Urinary bladder (tissue), 3 donors: ENCODE measurements at regions not wholly inside any gene's neighbourhood (a gene's known extent, or its start where the extent isn't known, plus 50 kb on each side); places are given as distances from the start of the nearest gene placed in this dataset.
"Not testable (repeated sequence)": the region's sequence is repeated elsewhere in the genome, so short reads cannot be mapped to it uniquely, and the experiment has no call there.

Experiments
- DNase-seq: peaks from one replicate; pipeline ENCODE4 v3.0.0-alpha.2; 2015; ENCODE audit errors: extremely low spot score
- H3K27ac ChIP-seq: one replicate; pipeline ENCODE4 v1.5.1; 2013; ENCODE audit warnings: low read depth, mild to moderate bottlenecking, moderate library complexity
- H3K36me3 ChIP-seq: one replicate; pipeline ENCODE4 v1.6.1; 2013; ENCODE audit warnings: mild to moderate bottlenecking, moderate library complexity; ENCODE audit not compliant: insufficient read depth
- H3K4me1 ChIP-seq: one replicate; pipeline ENCODE4 v1.6.1; 2013; ENCODE audit warnings: mild to moderate bottlenecking, moderate library complexity; ENCODE audit not compliant: insufficient read depth
- H3K4me3 ChIP-seq: one replicate; pipeline ENCODE4 v1.5.1; 2013; ENCODE audit warnings: low read depth, low read length
- WGBS: extraction: QIAGEN DNeasy Blood & Tissue Kit; methylation state at CpG from one replicate; pipeline ENCODE4 v1.1.7; 2013; 5-methylcytosine and 5-hydroxymethylcytosine counted together
- donor health status: healthy with polysubstance abuse.
- donor health status: healthy.

- 96% methylated on average over 11 of the region's 11 CpGs for WGBS
- not testable (repeated sequence) for H3K36me3 ChIP-seq, H3K4me3 ChIP-seq, H3K4me1 ChIP-seq, DNase-seq, H3K27ac ChIP-seq
These were observed 1345.5 kb downstream of the BRD1 start for GRCh38 chr22:48482198-48482597.

GRCh38 chr22:48481748-48482147 lies 1345.9 kb downstream of the BRD1 start:
- no peak for DNase-seq
- H3K27ac ChIP-seq = no peak overlapping the region
- no peaks in the 10 kb centered on the region for H3K4me1 ChIP-seq
- H3K4me3 ChIP-seq = no peak overlapping the region
- WGBS = 98% methylated on average over 2 of the region's 2 CpGs
- no peaks in the 10 kb centered on the region for H3K36me3 ChIP-seq

GRCh38 chr22:48478529-48479265 lies 1349.0 kb downstream of the BRD1 start:
- H3K36me3 ChIP-seq = no peaks in the 10 kb centered on the region
- H3K4me3 ChIP-seq = no peak overlapping the region
- 88% methylated on average over 11 of the region's 11 CpGs for WGBS
- H3K27ac ChIP-seq = no peak overlapping the region
- DNase-seq = no peak
- H3K4me1 ChIP-seq = no peaks in the 10 kb centered on the region

GRCh38 chr22:48478124-48478523 lies 1349.5 kb downstream of the BRD1 start:
- WGBS = 85% methylated on average over 11 of the region's 11 CpGs
- DNase-seq = no peak
- no peaks in the 10 kb centered on the region for H3K4me1 ChIP-seq
- H3K4me3 ChIP-seq = no peak overlapping the region
- no peaks in the 10 kb centered on the region for H3K36me3 ChIP-seq
- no peak overlapping the region for H3K27ac ChIP-seq

GRCh38 chr22:48477031-48477721 lies 1350.5 kb downstream of the BRD1 start:
- Histone ChIP-seq H3K4me1 (no peaks in the 10 kb centered on the region), H3K36me3 (no peaks in the 10 kb centered on the region), H3K27ac (no peak overlapping the region), H3K4me3 (no peak overlapping the region)
- 84% methylated on average over 22 of the region's 22 CpGs for WGBS
- no peak for DNase-seq

- no peak overlapping the region for H3K27ac ChIP-seq
- 95% methylated on average over 5 of the region's 5 CpGs for WGBS
- H3K36me3 ChIP-seq = no peaks in the 10 kb centered on the region
- H3K4me1 ChIP-seq = no peaks in the 10 kb centered on the region
- H3K4me3 ChIP-seq = no peak overlapping the region
- no peak for DNase-seq
These were observed 1351.1 kb downstream of the BRD1 start for GRCh38 chr22:48476577-48476976.

- no peak for DNase-seq
- 88% methylated on average over 15 of the region's 15 CpGs for WGBS
These were observed 1351.9 kb downstream of the BRD1 start for GRCh38 chr22:48475661-48476345.

GRCh38 chr22:48474881-48475280 lies 1352.8 kb downstream of the BRD1 start:
- H3K4me1 ChIP-seq = no peaks in the 10 kb centered on the region
- WGBS = 93% methylated on average over 9 of the region's 9 CpGs
- no peak overlapping the region for H3K27ac ChIP-seq
- no peaks in the 10 kb centered on the region for H3K36me3 ChIP-seq
- H3K4me3 ChIP-seq = no peak overlapping the region
- DNase-seq = no peak

More at GRCh38 chr22:48475661-48476345, 1351.9 kb downstream of the BRD1 start:
- no peak overlapping the region for H3K4me3 ChIP-seq
- no peaks in the 10 kb centered on the region for H3K4me1 ChIP-seq
- no peaks in the 10 kb centered on the region for H3K36me3 ChIP-seq
- no peak overlapping the region for H3K27ac ChIP-seq

GRCh38 chr22:48473202-48473601 lies 1354.5 kb downstream of the BRD1 start:
- WGBS = 87% methylated on average over 7 of the region's 7 CpGs
- H3K27ac ChIP-seq = no peak overlapping the region
- no peaks in the 10 kb centered on the region for H3K4me1 ChIP-seq
- H3K4me3 ChIP-seq = no peak overlapping the region
- no peaks in the 10 kb centered on the region for H3K36me3 ChIP-seq
- no peak for DNase-seq

- Histone ChIP-seq H3K4me3 (no peak overlapping the region), H3K4me1 (no peaks in the 10 kb centered on the region), H3K36me3 (no peaks in the 10 kb centered on the region), H3K27ac (no peak overlapping the region)
- 72% methylated on average over 9 of the region's 9 CpGs for WGBS
- no peak for DNase-seq
These were observed 1363.4 kb downstream of the BRD1 start for GRCh38 chr22:48464246-48464645.

- 82% methylated on average over 21 of the region's 21 CpGs for WGBS
- Histone ChIP-seq H3K27ac (no peak overlapping the region), H3K36me3 (no peaks in the 10 kb centered on the region), H3K4me3 (no peak overlapping the region), H3K4me1 (no peaks in the 10 kb centered on the region)
- no peak for DNase-seq
These were observed 1367.5 kb downstream of the BRD1 start for GRCh38 chr22:48459859-48460823.

GRCh38 chr22:48459259-48459658 lies 1368.4 kb downstream of the BRD1 start:
- no peak for DNase-seq
- Histone ChIP-seq H3K36me3 (no peaks in the 10 kb centered on the region), H3K4me1 (no peaks in the 10 kb centered on the region), H3K4me3 (no peak overlapping the region), H3K27ac (no peak overlapping the region)
- 74% methylated on average over 6 of the region's 6 CpGs for WGBS

- no peak for DNase-seq
- H3K27ac ChIP-seq = no peak overlapping the region
- 67% methylated on average over 8 of the region's 8 CpGs for WGBS
These were observed 1371.2 kb downstream of the BRD1 start for GRCh38 chr22:48456449-48456848.

More at GRCh38 chr22:48456449-48456848, 1371.2 kb downstream of the BRD1 start:
- H3K4me1 ChIP-seq = no peaks in the 10 kb centered on the region
- no peaks in the 10 kb centered on the region for H3K36me3 ChIP-seq
- no peak overlapping the region for H3K4me3 ChIP-seq
